NCI-H2081 (cell line): ENCODE measurements at regions not wholly inside any gene's neighbourhood (a gene's known extent, or its start where the extent isn't known, plus 50 kb on each side); places are given as distances from the start of the nearest gene placed in this dataset.
"Not testable (repeated sequence)": the region's sequence is repeated elsewhere in the genome, so short reads cannot be mapped to it uniquely, and the experiment has no call there.

Experiments used
- DNase-seq, 2 experiments: peaks; one replicate each; lab custom pipeline; 2025; lab: John Stamatoyannopoulos, UW

- no peak for DNase-seq
Measured at GRCh38 chr5:30150231-30150630, 1043.3 kb upstream of the CDH6 start.

GRCh38 chr5:30149526-30149925 lies 1044.0 kb upstream of the CDH6 start:
- DNase-seq = no peak

GRCh38 chr5:30147976-30148375 lies 1045.5 kb upstream of the CDH6 start:
- DNase-seq = no peak

GRCh38 chr5:30144059-30144458 lies 1049.4 kb upstream of the CDH6 start:
- DNase-seq = not testable (repeated sequence)

GRCh38 chr5:30142432-30142831 lies 1051.1 kb upstream of the CDH6 start:
- no peak for DNase-seq

GRCh38 chr5:30121043-30121442 lies 1072.4 kb upstream of the CDH6 start:
- peak in 1 of 2 experiments; percentile 38 for DNase-seq

GRCh38 chr5:30117135-30117534 lies 1076.4 kb upstream of the CDH6 start:
- no peak for DNase-seq

GRCh38 chr5:30113542-30113941 lies 1079.9 kb upstream of the CDH6 start:
- no peak for DNase-seq

GRCh38 chr5:30112867-30113266 lies 1080.6 kb upstream of the CDH6 start:
- DNase-seq = no peak

GRCh38 chr5:30108051-30108450 lies 1085.4 kb upstream of the CDH6 start:
- DNase-seq = no peak

- no peak for DNase-seq
Measured at GRCh38 chr5:30106596-30106995, 1086.9 kb upstream of the CDH6 start.

GRCh38 chr5:30104872-30105596 lies 1088.5 kb upstream of the CDH6 start:
- no peak for DNase-seq

- no peak for DNase-seq
Measured at GRCh38 chr5:30103452-30104202, 1089.9 kb upstream of the CDH6 start.

- no peak for DNase-seq
Measured at GRCh38 chr5:30103052-30103451, 1090.4 kb upstream of the CDH6 start.

GRCh38 chr5:30102185-30102584 lies 1091.3 kb upstream of the CDH6 start:
- DNase-seq = no peak

GRCh38 chr5:30100929-30101328 lies 1092.6 kb upstream of the CDH6 start:
- peak in 1 of 2 experiments; percentile 68 for DNase-seq

- no peak for DNase-seq
Measured at GRCh38 chr5:30100148-30100713, 1093.3 kb upstream of the CDH6 start.

GRCh38 chr5:30099634-30100033 lies 1093.9 kb upstream of the CDH6 start:
- peak; percentile 70 to 94 for DNase-seq

GRCh38 chr5:30098940-30099339 lies 1094.5 kb upstream of the CDH6 start:
- no peak for DNase-seq

- no peak for DNase-seq
Measured at GRCh38 chr5:30092548-30092947, 1100.9 kb upstream of the CDH6 start.

- no peak for DNase-seq
Measured at GRCh38 chr5:30069441-30070263, 1123.8 kb upstream of the CDH6 start.

- no peak for DNase-seq
Measured at GRCh38 chr5:30063503-30063902, 1130.0 kb upstream of the CDH6 start.
